Hepatocyte (in vitro differentiated cells): ENCODE measurements at regions not wholly inside any gene's neighbourhood (a gene's known extent, or its start where the extent isn't known, plus 50 kb on each side); places are given as distances from the start of the nearest gene placed in this dataset.

Experiments used
- DNase-seq: peaks from one replicate; pipeline ENCODE4 v3.0.0-alpha.2; 2016; ENCODE audit warnings: low spot score
- H2AFZ ChIP-seq: fragments of 200-600 bp; sonication (generic); 2 replicates; pipeline ENCODE4 v1.6.0; 2016; ENCODE audit warnings: antibody characterized with exemption, mild to moderate bottlenecking
- H3K27ac ChIP-seq: fragments of 200-600 bp; sonication (generic); 2 replicates; pipeline ENCODE4 v1.5.1; 2016; ENCODE audit warnings: mild to moderate bottlenecking
- H3K27me3 ChIP-seq: fragments of 200-600 bp; sonication (generic); 2 replicates; pipeline ENCODE4 v1.6.1; 2016
- H3K36me3 ChIP-seq: fragments of 200-600 bp; sonication (generic); replicated peaks from 2 replicates; pipeline ENCODE4 v1.5.1; 2016; ENCODE audit warnings: low read depth; ENCODE audit not compliant: insufficient read depth
- H3K4me1 ChIP-seq: fragments of 200-600 bp; sonication (generic); 2 replicates; pipeline ENCODE4 v1.5.1; 2016; ENCODE audit warnings: mild to moderate bottlenecking, moderate library complexity; ENCODE audit not compliant: insufficient read depth
- H3K4me2 ChIP-seq: fragments of 200-600 bp; sonication (generic); 2 replicates; pipeline ENCODE4 v1.6.0; 2016
- H3K4me3 ChIP-seq: fragments of 200-600 bp; sonication (generic); 2 replicates; pipeline ENCODE4 v1.5.1; 2016; ENCODE audit warnings: mild to moderate bottlenecking
- H3K79me2 ChIP-seq: fragments of 200-600 bp; sonication (generic); 2 replicates; pipeline ENCODE4 v1.6.0; 2017; ENCODE audit warnings: mild to moderate bottlenecking
- H3K9me2 ChIP-seq: fragments of 200-600 bp; sonication (generic); replicated peaks from 2 replicates; pipeline ENCODE4 v1.6.0; 2017; ENCODE audit warnings: mild to moderate bottlenecking; ENCODE audit not compliant: insufficient read depth
- H3K9me3 ChIP-seq: fragments of 200-600 bp; sonication (generic); 2 replicates; pipeline ENCODE4 v1.5.1; 2016; ENCODE audit warnings: low read depth, mild to moderate bottlenecking
- H4K20me1 ChIP-seq: fragments of 200-600 bp; sonication (generic); 2 replicates; pipeline ENCODE4 v1.6.0; 2016; ENCODE audit warnings: mild to moderate bottlenecking; ENCODE audit not compliant: insufficient read depth, poor library complexity, severe bottlenecking
- CTCF ChIP-seq: fragments of 200-600 bp; sonication (generic); IDR thresholded peaks from 2 replicates; pipeline ENCODE4 v1.5.1; 2016; ENCODE audit warnings: antibody characterized with exemption, mild to moderate bottlenecking; ENCODE audit not compliant: poor library complexity
- EZH2 ChIP-seq: fragments of 200-600 bp; sonication (generic); IDR thresholded peaks from 2 replicates; pipeline ENCODE4 v1.6.1; 2016; ENCODE audit warnings: antibody characterized with exemption, mild to moderate bottlenecking, borderline replicate concordance
- EZH2phosphoT487 ChIP-seq: fragments of 200-600 bp; sonication (generic); IDR thresholded peaks from one replicate; pipeline ENCODE4 v1.6.1; 2018; ENCODE audit warnings: antibody characterized with exemption, mild to moderate bottlenecking, low read depth, moderate library complexity; ENCODE audit not compliant: unreplicated experiment, severe bottlenecking
- WGBS: methylation state at CpG from one replicate; pipeline ENCODE4 v1.1.6; 2016; ENCODE audit warnings: low lambda C conversion rate; ENCODE audit errors: missing lambda C conversion rate; 5-methylcytosine and 5-hydroxymethylcytosine counted together

GRCh38 chr5:116702776-116703175 is 128.2 kb upstream of the SEMA6A start:
- TF ChIP-seq EZH2phosphoT487 (no peak), CTCF (no peak), EZH2 (no peak)
- 88% methylated on average over 1 of the region's 1 CpG for WGBS
- no peak overlapping the region for H3K4me2 ChIP-seq
- no peaks in the 10 kb centered on the region for H3K27me3 ChIP-seq
- no peaks in the 10 kb centered on the region for H4K20me1 ChIP-seq
- H2AFZ ChIP-seq: no peak overlapping the region
- H3K4me1 ChIP-seq: no peaks in the 10 kb centered on the region
- no peak for DNase-seq
- H3K9me3 ChIP-seq: no peaks in the 10 kb centered on the region
- H3K79me2 ChIP-seq: no peaks in the 10 kb centered on the region
- no peaks in the 10 kb centered on the region for H3K36me3 ChIP-seq
- H3K27ac ChIP-seq: no peak overlapping the region
- no peak overlapping the region for H3K4me3 ChIP-seq
- H3K9me2 ChIP-seq: no peaks in the 10 kb centered on the region

- Histone ChIP-seq H3K27me3 (no peaks in the 10 kb centered on the region), H3K4me3 (no peak overlapping the region), H2AFZ (no peak overlapping the region), H3K79me2 (no peaks in the 10 kb centered on the region), H3K27ac (peak overlapping the region; percentile 0), H4K20me1 (no peaks in the 10 kb centered on the region), H3K36me3 (no peaks in the 10 kb centered on the region), H3K4me1 (no peaks in the 10 kb centered on the region), H3K9me3 (no peaks in the 10 kb centered on the region), H3K4me2 (no peak overlapping the region), H3K9me2 (no peaks in the 10 kb centered on the region)
- TF ChIP-seq CTCF (no peak), EZH2phosphoT487 (no peak), EZH2 (no peak)
- no peak for DNase-seq
- WGBS: 44% methylated on average over 1 of the region's 1 CpG
These were observed 124.7 kb upstream of the SEMA6A start for GRCh38 chr5:116699332-116699731.

GRCh38 chr5:116696366-116696765 is 121.7 kb upstream of the SEMA6A start:
- WGBS: 38% methylated on average over 5 of the region's 5 CpGs
- no peaks in the 10 kb centered on the region for H4K20me1 ChIP-seq
- TF ChIP-seq CTCF (no peak), EZH2 (no peak), EZH2phosphoT487 (no peak)
- H3K9me2 ChIP-seq: no peaks in the 10 kb centered on the region
- H3K27me3 ChIP-seq: no peaks in the 10 kb centered on the region
- H3K79me2 ChIP-seq: no peaks in the 10 kb centered on the region
- H3K4me3 ChIP-seq: no peak overlapping the region
- H3K36me3 ChIP-seq: no peaks in the 10 kb centered on the region
- no peak for DNase-seq
- no peak overlapping the region for H2AFZ ChIP-seq
- no peaks in the 10 kb centered on the region for H3K4me1 ChIP-seq
- no peak overlapping the region for H3K27ac ChIP-seq
- no peak overlapping the region for H3K4me2 ChIP-seq
- no peaks in the 10 kb centered on the region for H3K9me3 ChIP-seq

- H3K4me1 ChIP-seq: no peaks in the 10 kb centered on the region
- no peak for DNase-seq
- no peak overlapping the region for H2AFZ ChIP-seq
- H4K20me1 ChIP-seq: no peaks in the 10 kb centered on the region
- H3K27ac ChIP-seq: no peak overlapping the region
- no peaks in the 10 kb centered on the region for H3K36me3 ChIP-seq
- H3K9me2 ChIP-seq: no peaks in the 10 kb centered on the region
- 80% methylated on average over 3 of the region's 3 CpGs for WGBS
- H3K27me3 ChIP-seq: no peaks in the 10 kb centered on the region
- H3K79me2 ChIP-seq: no peaks in the 10 kb centered on the region
- H3K4me2 ChIP-seq: peak overlapping the region; percentile 4
- H3K4me3 ChIP-seq: no peak overlapping the region
- H3K9me3 ChIP-seq: no peaks in the 10 kb centered on the region
- TF ChIP-seq EZH2 (no peak), EZH2phosphoT487 (no peak), CTCF (no peak)
These were observed 121.1 kb upstream of the SEMA6A start for GRCh38 chr5:116695681-116696080.
